ENCODE measurements at regions not wholly inside any gene's neighbourhood (a gene's known extent, or its start where the extent isn't known, plus 50 kb on each side); places are given as distances from the start of the nearest gene placed in this dataset.

- no peak overlapping the region for H2AFZ ChIP-seq (ENCODE audit: low read depth, low read length)
- no peaks in the 10 kb centered on the region for H3K79me2 ChIP-seq (ENCODE audit: insufficient read depth, low read length)
- no peak overlapping the region for H3K27ac ChIP-seq (ENCODE audit: low read length)
- TF ChIP-seq CTCF (IDR thresholded peaks at IDR 0.05; ENCODE audit: borderline replicate concordance, extremely low read depth, low read length, poor library complexity, severe bottlenecking) (no peak), EZH2 (IDR thresholded peaks at IDR 0.05; ENCODE audit: borderline replicate concordance, low read depth, low read length, severe bottlenecking) (no peak)
- ATAC-seq (ENCODE audit: insufficient read depth, low read depth) (no peak), DNase-seq (no peak)
- H3K36me3 ChIP-seq (ENCODE audit: insufficient read depth, low read length), result no peaks in the 10 kb centered on the region
- H3K4me2 ChIP-seq (ENCODE audit: insufficient read depth, low read length), result no peak overlapping the region
- no peaks in the 10 kb centered on the region for H3K9me3 ChIP-seq (ENCODE audit: insufficient read depth, low read length, severe bottlenecking)
- no peak overlapping the region for H3K4me3 ChIP-seq (ENCODE audit: low read depth in 1 of 2, low read length in 2 of 2)
- no peaks in the 10 kb centered on the region for H4K20me1 ChIP-seq (ENCODE audit: insufficient read depth, low read length)
- no peak overlapping the region for H3K9ac ChIP-seq (ENCODE audit: low read depth, low read length)
- no peaks in the 10 kb centered on the region for H3K4me1 ChIP-seq (ENCODE audit: insufficient read depth, low read length)
- no peaks in the 10 kb centered on the region for H3K27me3 ChIP-seq (ENCODE audit: insufficient read depth, low read length, poor library complexity)
These were observed 1220.7 kb downstream of the CDY2B start for GRCh38 chrY:16659340-16659739.

GRCh38 chrY:16653971-16654370, 1226.0 kb downstream of the CDY2B start:
- H4K20me1 ChIP-seq (ENCODE audit: insufficient read depth, low read length), result no peaks in the 10 kb centered on the region
- DNase-seq, result no peak
- no peak overlapping the region for H3K9ac ChIP-seq (ENCODE audit: low read depth, low read length)
- no peaks in the 10 kb centered on the region for H3K36me3 ChIP-seq (ENCODE audit: insufficient read depth, low read length)
- H3K4me3 ChIP-seq (ENCODE audit: low read depth in 1 of 2, low read length in 2 of 2), result no peak overlapping the region
- no peak overlapping the region for H3K27ac ChIP-seq (ENCODE audit: low read length)
- no peaks in the 10 kb centered on the region for H3K27me3 ChIP-seq (ENCODE audit: insufficient read depth, low read length, poor library complexity)
- TF ChIP-seq EZH2 (IDR thresholded peaks at IDR 0.05; ENCODE audit: borderline replicate concordance, low read depth, low read length, severe bottlenecking) (no peak), CTCF (IDR thresholded peaks at IDR 0.05; ENCODE audit: borderline replicate concordance, extremely low read depth, low read length, poor library complexity, severe bottlenecking) (no peak)
- no peak for ATAC-seq (ENCODE audit: insufficient read depth, low read depth)
- no peak overlapping the region for H3K4me2 ChIP-seq (ENCODE audit: insufficient read depth, low read length)
- no peaks in the 10 kb centered on the region for H3K79me2 ChIP-seq (ENCODE audit: insufficient read depth, low read length)
- H3K4me1 ChIP-seq (ENCODE audit: insufficient read depth, low read length), result no peaks in the 10 kb centered on the region
- H2AFZ ChIP-seq (ENCODE audit: low read depth, low read length), result no peak overlapping the region
- no peaks in the 10 kb centered on the region for H3K9me3 ChIP-seq (ENCODE audit: insufficient read depth, low read length, severe bottlenecking)

- ATAC-seq (ENCODE audit: insufficient read depth, low read depth) (no peak), DNase-seq (no peak)
- no peak overlapping the region for H2AFZ ChIP-seq (ENCODE audit: low read depth, low read length)
- no peaks in the 10 kb centered on the region for H3K79me2 ChIP-seq (ENCODE audit: insufficient read depth, low read length)
- no peak overlapping the region for H3K4me3 ChIP-seq (ENCODE audit: low read depth in 1 of 2, low read length in 2 of 2)
- no peaks in the 10 kb centered on the region for H3K36me3 ChIP-seq (ENCODE audit: insufficient read depth, low read length)
- no peak overlapping the region for H3K27ac ChIP-seq (ENCODE audit: low read length)
- H3K27me3 ChIP-seq (ENCODE audit: insufficient read depth, low read length, poor library complexity), result no peaks in the 10 kb centered on the region
- no peak overlapping the region for H3K9ac ChIP-seq (ENCODE audit: low read depth, low read length)
- no peaks in the 10 kb centered on the region for H3K9me3 ChIP-seq (ENCODE audit: insufficient read depth, low read length, severe bottlenecking)
- H3K4me2 ChIP-seq (ENCODE audit: insufficient read depth, low read length), result no peak overlapping the region
- H4K20me1 ChIP-seq (ENCODE audit: insufficient read depth, low read length), result no peaks in the 10 kb centered on the region
- TF ChIP-seq EZH2 (IDR thresholded peaks at IDR 0.05; ENCODE audit: borderline replicate concordance, low read depth, low read length, severe bottlenecking) (no peak), CTCF (IDR thresholded peaks at IDR 0.05; ENCODE audit: borderline replicate concordance, extremely low read depth, low read length, poor library complexity, severe bottlenecking) (no peak)
- no peaks in the 10 kb centered on the region for H3K4me1 ChIP-seq (ENCODE audit: insufficient read depth, low read length)
These were observed 1234.0 kb downstream of the CDY2B start for GRCh38 chrY:16645991-16646390.

GRCh38 chrY:16645449-16645848, 1234.6 kb downstream of the CDY2B start:
- no peaks in the 10 kb centered on the region for H3K9me3 ChIP-seq (ENCODE audit: insufficient read depth, low read length, severe bottlenecking)
- H2AFZ ChIP-seq (ENCODE audit: low read depth, low read length), result no peak overlapping the region
- no peaks in the 10 kb centered on the region for H3K36me3 ChIP-seq (ENCODE audit: insufficient read depth, low read length)
- no peaks in the 10 kb centered on the region for H4K20me1 ChIP-seq (ENCODE audit: insufficient read depth, low read length)
- no peak for TF ChIP-seq CTCF (IDR thresholded peaks at IDR 0.05; ENCODE audit: borderline replicate concordance, extremely low read depth, low read length, poor library complexity, severe bottlenecking)
- TF ChIP-seq EZH2 (IDR thresholded peaks at IDR 0.05; ENCODE audit: borderline replicate concordance, low read depth, low read length, severe bottlenecking), result no peak
- no peaks in the 10 kb centered on the region for H3K4me1 ChIP-seq (ENCODE audit: insufficient read depth, low read length)
- no peak overlapping the region for H3K4me2 ChIP-seq (ENCODE audit: insufficient read depth, low read length)
- no peaks in the 10 kb centered on the region for H3K27me3 ChIP-seq (ENCODE audit: insufficient read depth, low read length, poor library complexity)
- no peaks in the 10 kb centered on the region for H3K79me2 ChIP-seq (ENCODE audit: insufficient read depth, low read length)
- H3K4me3 ChIP-seq (ENCODE audit: low read depth in 1 of 2, low read length in 2 of 2), result no peak overlapping the region
- ATAC-seq (ENCODE audit: insufficient read depth, low read depth), result no peak
- no peak for DNase-seq
- H3K27ac ChIP-seq (ENCODE audit: low read length), result no peak overlapping the region
- H3K9ac ChIP-seq (ENCODE audit: low read depth, low read length), result no peak overlapping the region
